Vagina (tissue), 2 donors: ENCODE measurements at regions not wholly inside any gene's neighbourhood (a gene's known extent, or its start where the extent isn't known, plus 50 kb on each side); places are given as distances from the start of the nearest gene placed in this dataset.

ENCODE experiments used
- DNase-seq, 2 donors: peaks; one replicate each; pipeline ENCODE4 v3.0.0-alpha.2; 2017; ENCODE audit errors: extremely low spot score in 2 of 2
- H3K27ac ChIP-seq: fragments of 200-600 bp; sonication (generic); one replicate; pipeline ENCODE4 v1.5.1; 2019
- H3K27me3 ChIP-seq: fragments of 200-600 bp; sonication (generic); one replicate; pipeline ENCODE4 v1.5.1; 2019
- H3K36me3 ChIP-seq, 2 donors: fragments of 200-600 bp; sonication (generic); one replicate each; pipeline ENCODE4 v1.5.1; 2017 to 2019
- H3K4me1 ChIP-seq: fragments of 200-600 bp; sonication (generic); one replicate; pipeline ENCODE4 v1.5.1; 2019
- H3K4me3 ChIP-seq, 2 donors: fragments of 200-600 bp; sonication (generic); 1 replicate in 1 of 2; 2 replicates in 1 of 2; pipeline ENCODE4 v1.5.1; 2016 to 2019
- H3K9me3 ChIP-seq: fragments of 200-600 bp; sonication (generic); one replicate; pipeline ENCODE4 v1.5.1; 2019
- CTCF ChIP-seq, 3 experiments: fragments of 450-650 bp in 2 of 3; fragments of 200-600 bp in 1 of 3; sonication (generic) in 1 of 3; IDR thresholded peaks; one replicate each; pipeline ENCODE4 v1.5.1; 2017 to 2019; ENCODE audit warnings: antibody characterized with exemption in 3 of 3, mild to moderate bottlenecking in 2 of 3, moderate library complexity in 2 of 3
- POLR2A ChIP-seq, 2 donors: fragments of 450-650 bp; IDR thresholded peaks; one replicate each; pipeline ENCODE4 v1.6.1; 2017; ENCODE audit warnings: antibody characterized with exemption in 2 of 2, mild to moderate bottlenecking in 2 of 2, moderate library complexity in 2 of 2
- POLR2AphosphoS5 ChIP-seq, 2 donors: sonication (generic); formaldehyde crosslinking; IDR thresholded peaks; one replicate each; pipeline ENCODE4 v1.9.0; 2017; ENCODE audit warnings: antibody characterized with exemption in 2 of 2, mild to moderate bottlenecking in 2 of 2, low read depth in 1 of 2; ENCODE audit not compliant: insufficient read depth in 1 of 2
- intact Hi-C: fragments of 100-400 bp; cut with DNase I; formaldehyde crosslinking; loops from one replicate; pipeline ENCODE4 v1.15.1; 2023

GRCh38 chr6:18842534-18842933, 455.4 kb downstream of the RNF144B start:
- intact Hi-C loops, result no loop called here
- no peaks in the 10 kb centered on the region for H3K36me3 ChIP-seq
- no peaks in the 10 kb centered on the region for H3K9me3 ChIP-seq
- DNase-seq, result no peak
- H3K27me3 ChIP-seq, result no peaks in the 10 kb centered on the region
- H3K4me1 ChIP-seq, result no peaks in the 10 kb centered on the region
- TF ChIP-seq POLR2A (IDR thresholded peaks at IDR 0.05), result no peak
- TF ChIP-seq CTCF (IDR thresholded peaks at IDR 0.05), result no peak
- no peak for TF ChIP-seq POLR2AphosphoS5 (IDR thresholded peaks at IDR 0.05; ENCODE audit: insufficient read depth in 1 of 2, low read depth in 1 of 2)
- H3K4me3 ChIP-seq, result no peak overlapping the region
- no peak overlapping the region for H3K27ac ChIP-seq

- Histone ChIP-seq H3K27me3 (no peaks in the 10 kb centered on the region), H3K4me1 (no peaks in the 10 kb centered on the region), H3K4me3 (no peak overlapping the region), H3K9me3 (no peaks in the 10 kb centered on the region), H3K36me3 (no peaks in the 10 kb centered on the region), H3K27ac (no peak overlapping the region)
- intact Hi-C loops, result no loop called here
- TF ChIP-seq POLR2A (IDR thresholded peaks at IDR 0.05) (no peak), POLR2AphosphoS5 (IDR thresholded peaks at IDR 0.05; ENCODE audit: insufficient read depth in 1 of 2, low read depth in 1 of 2) (no peak), CTCF (IDR thresholded peaks at IDR 0.05) (no peak)
- no peak for DNase-seq
Observed at GRCh38 chr6:18845896-18846295, 458.7 kb downstream of the RNF144B start.

GRCh38 chr6:18846327-18846726, 459.2 kb downstream of the RNF144B start:
- TF ChIP-seq CTCF (IDR thresholded peaks at IDR 0.05) (no peak), POLR2AphosphoS5 (IDR thresholded peaks at IDR 0.05; ENCODE audit: insufficient read depth in 1 of 2, low read depth in 1 of 2) (no peak), POLR2A (IDR thresholded peaks at IDR 0.05) (no peak)
- intact Hi-C loops, result no loop called here

GRCh38 chr6:18861204-18861603, 474.1 kb downstream of the RNF144B start:
- no peaks in the 10 kb centered on the region for H3K9me3 ChIP-seq
- no peaks in the 10 kb centered on the region for H3K4me1 ChIP-seq
- H3K27me3 ChIP-seq, result no peaks in the 10 kb centered on the region
- DNase-seq, result no peak
- H3K27ac ChIP-seq, result no peak overlapping the region
- H3K36me3 ChIP-seq, result no peaks in the 10 kb centered on the region
- intact Hi-C loops, result no loop called here
- no peak for TF ChIP-seq POLR2A (IDR thresholded peaks at IDR 0.05)
- TF ChIP-seq POLR2AphosphoS5 (IDR thresholded peaks at IDR 0.05; ENCODE audit: insufficient read depth in 1 of 2, low read depth in 1 of 2), result peak in 1 of 2 donors; percentile 79
- no peak overlapping the region for H3K4me3 ChIP-seq

More at GRCh38 chr6:18846327-18846726, 459.2 kb downstream of the RNF144B start:
- H3K9me3 ChIP-seq, result no peaks in the 10 kb centered on the region
- no peaks in the 10 kb centered on the region for H3K27me3 ChIP-seq
- H3K36me3 ChIP-seq, result no peaks in the 10 kb centered on the region
- no peaks in the 10 kb centered on the region for H3K4me1 ChIP-seq
- no peak overlapping the region for H3K27ac ChIP-seq
- no peak overlapping the region for H3K4me3 ChIP-seq
- DNase-seq, result no peak

- no peaks in the 10 kb centered on the region for H3K36me3 ChIP-seq
- no peak overlapping the region for H3K27ac ChIP-seq
- no peaks in the 10 kb centered on the region for H3K27me3 ChIP-seq
- no peaks in the 10 kb centered on the region for H3K4me1 ChIP-seq
- H3K9me3 ChIP-seq, result no peaks in the 10 kb centered on the region
- intact Hi-C loops, result no loop called here
- no peak overlapping the region for H3K4me3 ChIP-seq
- TF ChIP-seq POLR2AphosphoS5 (IDR thresholded peaks at IDR 0.05; ENCODE audit: insufficient read depth in 1 of 2, low read depth in 1 of 2) (no peak), CTCF (IDR thresholded peaks at IDR 0.05) (no peak), POLR2A (IDR thresholded peaks at IDR 0.05) (no peak)
- no peak for DNase-seq
Observed at GRCh38 chr6:18883268-18883667, 496.1 kb downstream of the RNF144B start.
